NCI-H446 (cell line): ENCODE measurements at regions not wholly inside any gene's neighbourhood (a gene's known extent, or its start where the extent isn't known, plus 50 kb on each side); places are given as distances from the start of the nearest gene placed in this dataset.
"Not testable (repeated sequence)": the region's sequence is repeated elsewhere in the genome, so short reads cannot be mapped to it uniquely, and the experiment has no call there.

Source experiments
- DNase-seq, 2 experiments: peaks; one replicate each; lab custom pipeline; 2025; lab: John Stamatoyannopoulos, UW

- DNase-seq, result no peak
These were observed 267.2 kb downstream of the SH3BP4 start for GRCh38 chr2:235219048-235219447.

GRCh38 chr2:235220331-235220730, 268.5 kb downstream of the SH3BP4 start:
- DNase-seq, result no peak

- no peak for DNase-seq
These were observed 270.8 kb upstream of the AGAP1 start for GRCh38 chr2:235223011-235223410.

GRCh38 chr2:235224410-235224809, 269.4 kb upstream of the AGAP1 start:
- DNase-seq, result no peak

- DNase-seq, result no peak
These were observed 268.6 kb upstream of the AGAP1 start for GRCh38 chr2:235225261-235225660.

GRCh38 chr2:235227590-235227989, 266.3 kb upstream of the AGAP1 start:
- no peak for DNase-seq

GRCh38 chr2:235228422-235228821, 265.4 kb upstream of the AGAP1 start:
- DNase-seq, result not testable (repeated sequence)

- DNase-seq, result no peak
These were observed 264.6 kb upstream of the AGAP1 start for GRCh38 chr2:235229236-235229635.

GRCh38 chr2:235230821-235231601, 262.8 kb upstream of the AGAP1 start:
- DNase-seq, result peak in 1 of 2 experiments; percentile 2

GRCh38 chr2:235232449-235233433, 261.1 kb upstream of the AGAP1 start:
- DNase-seq, result no peak

- DNase-seq, result no peak
These were observed 259.1 kb upstream of the AGAP1 start for GRCh38 chr2:235234736-235235135.

- no peak for DNase-seq
These were observed 257.7 kb upstream of the AGAP1 start for GRCh38 chr2:235235977-235236767.

GRCh38 chr2:235238537-235238936, 255.3 kb upstream of the AGAP1 start:
- DNase-seq, result peak in 1 of 2 experiments; percentile 32

GRCh38 chr2:235240574-235240973, 253.3 kb upstream of the AGAP1 start:
- no peak for DNase-seq

- DNase-seq, result no peak
These were observed 249.3 kb upstream of the AGAP1 start for GRCh38 chr2:235244255-235245220.

- DNase-seq, result no peak
These were observed 246.8 kb upstream of the AGAP1 start for GRCh38 chr2:235247001-235247400.

- no peak for DNase-seq
These were observed 238.2 kb upstream of the AGAP1 start for GRCh38 chr2:235255693-235256092.

GRCh38 chr2:235257590-235257989, 236.3 kb upstream of the AGAP1 start:
- no peak for DNase-seq

- no peak for DNase-seq
These were observed 231.1 kb upstream of the AGAP1 start for GRCh38 chr2:235262750-235263149.

GRCh38 chr2:235263205-235264120, 230.4 kb upstream of the AGAP1 start:
- DNase-seq, result peak in 1 of 2 experiments; percentile 40
